ENCODE measurements at regions not wholly inside any gene's neighbourhood (a gene's known extent, or its start where the extent isn't known, plus 50 kb on each side); places are given as distances from the start of the nearest gene placed in this dataset.

DNA sequence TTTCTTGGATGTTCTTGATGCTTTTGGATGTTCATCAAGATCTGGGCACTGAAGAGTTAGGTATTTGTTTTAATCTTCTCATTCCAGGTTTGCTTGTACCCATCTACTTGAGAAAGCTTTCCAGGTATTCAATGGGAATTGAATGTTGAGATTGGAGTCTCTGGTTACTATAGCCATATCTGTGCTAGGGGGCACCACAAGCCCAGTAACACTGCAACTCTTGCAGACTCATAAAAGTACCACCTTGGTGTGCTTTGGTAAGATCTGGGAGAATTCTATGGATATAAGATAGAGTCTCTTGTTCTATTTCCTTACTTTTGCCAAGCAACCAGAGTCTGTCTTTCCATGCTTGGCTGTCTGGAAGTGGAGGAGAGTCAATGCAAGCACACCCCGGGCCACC is 518.9 kb upstream of the VRK2 start:
- no peak for DNase-seq

DNA sequence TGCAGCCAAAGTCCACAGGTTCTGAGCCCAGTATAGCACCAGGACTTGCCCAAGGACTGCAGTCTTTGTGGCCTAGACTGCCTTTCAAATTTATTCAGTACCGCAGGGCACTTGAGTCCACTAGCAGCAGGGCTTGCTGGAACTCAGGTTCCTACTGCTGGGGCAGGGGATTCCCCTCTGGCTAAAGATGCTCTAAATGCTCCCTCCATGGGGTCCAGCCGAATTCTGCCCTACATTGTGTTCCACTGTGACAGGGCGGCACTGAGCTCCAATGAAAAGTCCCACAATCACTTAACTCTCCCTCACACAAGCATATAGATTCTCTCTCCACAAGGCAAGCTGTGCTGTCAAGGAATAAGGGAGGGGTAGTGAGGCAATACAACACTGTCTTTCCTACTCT is 518.1 kb upstream of the VRK2 start:
- DNase-seq = no peak

DNA sequence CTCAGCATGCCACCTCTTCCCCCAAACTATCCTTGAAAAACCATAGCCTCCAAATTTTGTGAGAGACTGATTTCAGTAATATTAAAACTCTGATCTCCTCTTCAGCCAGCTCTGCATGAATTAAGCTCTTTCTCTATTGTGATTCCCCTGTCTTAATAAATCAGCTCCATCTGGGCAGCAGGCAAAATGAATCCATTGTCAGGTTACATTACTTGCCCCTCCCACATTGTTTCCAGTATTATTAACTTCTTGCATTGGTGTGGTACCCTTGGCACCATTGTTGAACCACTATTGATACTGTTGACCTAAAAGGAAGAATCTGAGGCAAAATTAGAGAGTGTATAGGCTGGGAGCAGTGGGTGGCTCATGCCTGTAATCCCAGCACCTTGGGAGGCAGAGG is 512.2 kb upstream of the VRK2 start:
- no peak for DNase-seq

DNA sequence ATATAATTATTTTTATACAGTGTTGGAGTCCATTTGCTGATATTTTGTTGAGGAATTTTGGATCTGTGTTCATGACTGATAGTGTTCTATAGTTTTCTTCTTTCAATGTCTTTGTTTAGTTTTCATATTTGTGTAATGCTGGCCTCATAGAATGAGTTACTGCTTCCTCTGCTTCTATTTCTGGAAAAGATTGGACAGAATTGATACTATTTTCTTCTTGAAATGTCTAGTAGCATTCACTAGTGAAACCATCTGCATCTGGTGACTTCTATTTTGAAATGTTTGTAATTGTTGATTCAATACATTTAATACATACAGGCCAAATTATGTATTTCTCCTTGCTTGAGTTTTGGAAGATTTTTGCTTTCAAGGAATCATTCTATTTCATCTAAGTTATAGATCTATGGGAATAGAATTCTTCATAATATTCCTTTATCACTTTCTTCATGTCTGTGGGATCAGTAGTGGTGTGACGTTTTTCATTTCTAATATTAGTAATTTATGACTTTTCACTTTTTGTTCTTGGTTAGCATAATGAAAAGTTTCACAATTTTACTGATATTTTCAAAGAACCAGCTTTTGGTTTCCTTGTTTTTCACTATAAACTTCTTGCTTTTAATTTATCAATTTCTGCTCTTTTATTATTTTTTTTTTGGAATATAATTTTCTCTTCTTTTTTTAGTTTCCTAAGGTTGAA is 509.9 kb upstream of the VRK2 start:
- no peak for DNase-seq

DNA sequence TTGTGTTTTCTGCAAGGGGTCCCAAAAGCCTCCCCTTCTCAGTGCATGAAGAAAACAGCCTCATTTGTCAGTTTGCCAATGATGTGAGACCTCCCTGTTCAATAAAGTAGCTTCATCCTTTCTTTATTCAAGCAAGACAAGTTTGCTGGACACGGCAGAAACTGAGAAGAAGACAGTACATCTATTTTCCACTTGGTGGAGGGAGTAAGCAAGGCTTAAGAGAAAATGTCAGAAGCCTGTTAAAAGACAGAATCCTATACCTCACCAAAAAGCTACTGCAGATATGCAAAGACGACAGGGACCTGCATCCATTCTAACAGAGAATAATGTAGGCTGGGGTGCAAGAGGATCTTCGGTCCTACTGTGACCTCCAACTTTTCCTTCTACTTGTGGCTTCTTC is 506.8 kb upstream of the VRK2 start:
- no peak for DNase-seq

DNA sequence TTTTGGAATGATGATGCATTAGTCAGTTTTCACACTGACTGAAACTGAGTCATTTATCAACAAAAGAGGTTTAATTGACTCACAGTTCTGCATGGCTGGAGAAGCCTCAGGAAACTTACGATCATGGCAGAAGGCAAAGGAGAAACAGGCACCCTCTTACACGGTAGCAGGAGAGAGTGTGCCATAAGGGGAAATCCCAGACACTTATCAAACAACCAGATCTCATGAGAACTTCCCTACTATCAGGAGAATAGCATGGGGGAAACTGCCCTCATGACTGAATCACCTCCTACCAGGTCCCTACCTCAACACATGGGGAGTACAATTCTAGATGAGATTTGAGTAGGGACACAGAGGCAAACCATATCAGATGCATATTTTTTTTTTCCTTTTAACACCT is 504.5 kb upstream of the VRK2 start:
- no peak for DNase-seq

DNA sequence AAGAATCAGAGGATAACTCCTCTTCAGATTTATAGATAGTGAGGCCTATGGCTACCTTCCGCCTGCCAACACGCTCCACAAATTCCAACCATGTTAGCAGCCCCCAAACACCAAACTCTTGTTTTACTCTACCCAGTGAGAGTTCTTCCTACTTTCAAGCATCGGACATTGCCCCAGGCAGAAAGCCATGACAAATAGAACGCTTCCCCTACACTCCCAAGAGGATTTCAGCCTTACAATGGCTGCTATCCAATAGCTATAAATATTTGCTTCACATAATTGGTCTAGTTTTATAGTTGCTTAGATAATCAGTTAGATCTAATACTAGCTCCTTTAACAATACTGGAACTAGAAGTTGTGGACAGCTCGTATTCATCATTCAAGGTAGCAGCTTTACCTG is 503.4 kb upstream of the VRK2 start:
- DNase-seq = no peak

DNA sequence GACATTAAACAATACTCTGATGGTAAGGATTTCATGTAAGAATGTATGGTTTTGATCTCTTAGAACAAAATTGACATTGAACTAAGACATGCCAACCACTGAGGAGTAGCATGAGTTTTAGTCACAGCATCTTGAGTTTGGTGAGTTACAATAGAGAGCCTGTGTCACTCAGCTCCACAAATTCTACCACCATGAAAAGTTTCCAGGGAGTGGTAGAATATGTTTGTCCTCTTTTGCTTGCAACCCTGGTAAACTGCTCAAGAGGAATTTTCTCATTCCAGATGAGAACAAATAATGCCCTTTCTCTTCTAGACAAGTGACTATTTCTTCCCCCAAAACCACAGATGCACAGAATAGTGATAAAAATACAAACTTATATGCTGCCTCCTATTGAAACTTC is 502.0 kb upstream of the VRK2 start:
- DNase-seq = no peak

DNA sequence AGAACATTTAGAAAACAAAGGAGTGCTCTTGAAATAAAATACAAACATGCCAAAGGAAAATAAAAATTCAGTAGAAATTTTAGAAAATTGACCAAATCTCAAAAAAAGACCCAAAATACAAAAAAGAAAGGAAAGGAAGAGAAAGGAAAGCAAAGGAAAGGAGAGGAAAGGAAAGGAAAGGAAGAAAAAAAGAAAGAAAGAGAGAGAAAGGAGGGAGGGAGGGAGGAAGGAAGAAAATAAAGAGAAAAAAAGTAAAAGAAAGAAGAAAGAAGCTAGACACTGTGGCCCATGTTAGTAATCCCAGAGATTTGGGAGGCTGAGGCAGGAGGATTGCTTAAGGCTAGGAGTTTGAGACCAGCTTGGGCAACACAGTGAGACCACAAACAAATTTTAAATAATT is 500.1 kb upstream of the VRK2 start:
- no peak for DNase-seq

DNA sequence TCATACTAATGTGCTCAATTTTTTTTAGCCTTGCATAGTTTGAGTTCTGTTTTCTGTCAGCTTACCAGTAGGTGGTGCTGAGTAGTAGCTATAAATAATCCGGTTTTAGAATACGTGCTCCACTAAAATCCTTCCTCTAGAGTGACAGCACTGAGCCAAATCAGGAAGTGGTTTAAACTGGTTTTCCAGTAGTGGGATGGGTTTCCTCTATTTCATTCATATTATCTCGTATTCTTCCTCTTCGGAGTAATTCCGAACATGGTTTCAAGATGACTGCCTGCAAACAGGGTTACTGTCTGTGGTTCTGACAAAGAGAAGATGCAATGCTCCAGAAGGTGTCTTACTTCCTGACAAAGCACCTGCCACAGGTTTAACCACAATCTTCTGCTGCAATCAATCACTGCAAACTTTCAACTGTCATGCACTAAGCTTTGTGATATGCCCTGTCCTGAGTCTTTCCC is 496.9 kb upstream of the VRK2 start:
- DNase-seq = peak; percentile 34

DNA sequence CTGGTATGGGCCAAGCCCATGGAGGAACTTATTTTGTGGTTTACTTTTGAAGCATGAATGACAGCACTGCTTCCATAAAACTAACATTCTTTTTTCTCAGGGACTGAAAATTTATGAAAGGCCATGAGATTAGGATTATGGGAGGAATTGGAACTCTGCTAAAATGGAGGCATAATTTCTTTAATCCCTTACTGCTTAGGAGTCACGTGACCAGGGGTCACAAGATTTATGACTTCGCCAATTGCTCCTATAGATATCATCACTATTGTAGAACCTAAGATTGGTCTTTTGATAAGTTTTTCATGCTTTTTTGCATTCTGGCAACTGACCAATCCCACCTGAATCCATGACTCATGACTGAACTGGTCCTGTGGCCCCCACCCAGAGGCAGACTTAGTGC is 495.7 kb upstream of the VRK2 start:
- no peak for DNase-seq

DNA sequence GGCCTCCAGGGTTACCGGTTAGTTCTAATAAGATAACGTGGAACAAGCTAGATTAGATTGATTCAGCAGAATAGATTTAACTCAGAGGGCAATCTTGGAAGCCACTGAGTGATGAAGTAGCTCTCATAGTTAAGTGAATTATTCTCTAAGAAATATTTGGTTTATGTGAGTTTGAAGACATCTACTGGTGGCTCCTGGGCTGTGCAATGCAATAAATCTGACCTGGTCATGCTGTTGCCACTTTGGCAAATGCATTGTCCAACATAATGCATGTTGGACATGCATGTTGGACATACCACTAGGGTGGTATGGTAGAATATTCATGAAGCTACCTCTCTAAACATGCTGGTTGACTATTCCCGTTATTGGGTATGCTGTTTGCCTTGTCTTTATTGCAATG is 493.7 kb upstream of the VRK2 start:
- DNase-seq = no peak

DNA sequence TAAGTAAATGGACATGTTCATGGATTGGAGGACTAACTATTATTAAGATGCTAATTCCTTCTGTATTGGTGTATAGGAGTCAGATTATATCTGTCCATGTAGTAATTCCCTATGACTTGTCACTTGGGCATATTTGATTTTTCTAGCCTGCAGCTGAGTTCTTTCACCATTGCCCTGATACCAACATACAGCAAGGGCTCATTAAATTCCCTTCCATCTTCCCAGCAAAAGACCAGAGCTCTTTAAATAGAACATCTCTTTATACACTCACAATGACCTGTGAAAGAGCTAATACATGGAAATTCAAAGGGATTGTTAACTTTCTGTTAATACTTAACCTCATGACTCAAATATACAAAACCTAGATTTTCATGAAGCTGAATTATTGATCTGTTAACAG is 492.3 kb upstream of the VRK2 start:
- DNase-seq = no peak

DNA sequence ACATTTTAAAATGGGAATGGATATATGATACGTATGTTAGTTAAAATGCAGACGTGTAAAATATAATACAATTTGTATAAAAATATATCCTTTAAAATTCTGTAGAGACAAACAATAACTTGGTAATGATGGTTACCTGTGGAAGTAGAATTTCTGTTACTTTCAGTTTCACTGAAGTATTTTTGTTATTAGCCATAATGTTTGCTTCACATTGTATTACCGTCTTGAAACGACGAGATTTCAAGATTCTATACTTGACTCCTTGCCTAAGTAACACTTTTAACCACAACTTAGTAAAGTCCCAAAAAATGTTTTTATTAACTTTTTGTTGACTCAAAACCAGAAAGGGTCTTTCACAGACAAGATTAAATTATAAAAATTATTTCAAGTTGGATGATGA is 488.3 kb upstream of the VRK2 start:
- DNase-seq = no peak

DNA sequence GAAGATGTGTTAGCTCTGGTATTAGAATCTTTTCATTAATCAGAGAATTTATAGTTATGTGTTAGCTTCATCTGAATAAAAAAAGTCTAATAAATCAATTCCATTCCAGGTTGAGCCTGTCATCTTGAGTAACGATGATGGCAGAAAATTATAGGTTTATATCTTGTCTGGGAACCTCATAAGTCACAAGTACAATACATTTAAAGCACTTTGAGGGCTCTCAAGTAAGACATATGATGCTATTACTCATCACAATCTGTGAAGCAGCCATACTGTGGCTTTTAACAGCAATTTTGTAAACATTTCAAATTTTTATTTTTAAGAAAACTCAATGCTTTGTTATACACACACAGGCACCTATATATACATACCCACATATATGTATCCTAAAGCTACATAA is 484.1 kb upstream of the VRK2 start:
- DNase-seq = no peak

DNA sequence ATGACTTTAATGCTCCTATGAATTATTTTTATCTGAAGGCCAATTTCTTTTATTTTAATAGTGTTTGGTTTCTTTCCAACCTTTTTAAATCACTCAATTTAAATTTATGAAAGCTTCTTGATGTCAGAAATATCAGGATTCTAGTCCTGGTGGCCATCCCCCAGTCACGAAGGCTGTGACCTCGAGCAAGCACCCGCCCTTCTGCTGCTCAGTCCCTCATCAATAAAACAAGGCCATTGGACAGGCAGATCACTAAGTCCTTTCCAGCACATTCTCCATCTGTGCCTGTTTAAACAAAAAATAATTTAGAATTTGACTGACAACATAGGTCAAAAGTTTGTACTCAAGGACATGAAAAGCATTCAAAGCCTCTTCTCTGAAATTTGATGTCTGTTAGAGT is 483.6 kb upstream of the VRK2 start:
- DNase-seq = no peak

DNA sequence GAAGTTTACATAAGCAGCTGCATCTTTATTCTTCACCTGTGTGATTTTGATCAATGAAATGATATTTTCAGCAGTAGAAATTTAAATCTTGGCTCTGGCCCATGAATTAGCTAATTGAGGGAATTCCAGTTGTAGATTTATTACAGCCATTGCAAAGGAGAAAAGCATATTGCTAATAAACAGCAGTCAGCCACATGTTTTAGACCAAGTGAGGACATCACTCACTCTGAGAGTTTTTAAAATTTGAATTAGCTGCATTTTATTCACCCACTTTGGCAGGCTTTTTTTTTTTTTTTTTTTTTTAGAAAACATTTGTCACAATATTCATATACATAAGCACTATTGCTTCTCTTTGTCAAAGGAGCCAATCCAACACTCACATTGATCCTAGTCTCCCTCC is 479.4 kb upstream of the VRK2 start:
- DNase-seq = no peak

DNA sequence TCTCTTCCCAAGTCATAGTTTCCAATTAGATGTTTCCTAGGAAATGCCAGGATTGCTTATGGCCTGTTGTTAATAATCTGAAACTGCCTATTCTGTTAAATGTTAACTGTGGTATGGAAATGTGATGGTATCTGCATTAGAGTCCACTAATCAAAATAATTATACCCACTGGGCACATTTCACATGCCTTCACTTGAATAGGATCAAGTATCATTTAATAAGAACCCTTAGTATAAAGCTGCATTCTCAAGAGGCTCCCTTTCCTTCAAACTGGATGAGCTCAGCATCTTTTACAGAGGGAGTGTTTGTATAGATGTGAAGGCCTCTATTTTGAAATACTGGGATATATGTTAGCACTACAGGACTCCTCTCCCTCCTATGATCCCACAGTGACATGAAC is 477.2 kb upstream of the VRK2 start:
- no peak for DNase-seq

DNA sequence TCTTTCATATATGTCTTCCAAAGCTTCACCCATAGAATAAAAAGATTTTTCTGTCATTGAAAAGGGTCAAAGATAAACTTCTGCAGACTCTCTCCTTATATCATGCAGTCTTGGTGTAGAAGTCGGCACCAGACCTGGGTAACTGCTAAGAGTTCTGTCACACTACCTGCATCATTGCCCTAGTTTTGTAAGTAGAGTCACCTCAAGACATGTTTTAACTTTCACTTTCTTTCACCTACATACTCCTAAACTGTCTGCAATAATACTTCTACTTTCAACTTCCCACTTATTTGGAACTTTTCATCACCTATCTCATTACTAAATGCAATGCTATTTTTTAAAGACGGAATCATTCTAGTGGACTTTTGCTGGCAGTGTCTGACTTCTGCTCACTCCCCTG is 475.6 kb upstream of the VRK2 start:
- no peak for DNase-seq

DNA sequence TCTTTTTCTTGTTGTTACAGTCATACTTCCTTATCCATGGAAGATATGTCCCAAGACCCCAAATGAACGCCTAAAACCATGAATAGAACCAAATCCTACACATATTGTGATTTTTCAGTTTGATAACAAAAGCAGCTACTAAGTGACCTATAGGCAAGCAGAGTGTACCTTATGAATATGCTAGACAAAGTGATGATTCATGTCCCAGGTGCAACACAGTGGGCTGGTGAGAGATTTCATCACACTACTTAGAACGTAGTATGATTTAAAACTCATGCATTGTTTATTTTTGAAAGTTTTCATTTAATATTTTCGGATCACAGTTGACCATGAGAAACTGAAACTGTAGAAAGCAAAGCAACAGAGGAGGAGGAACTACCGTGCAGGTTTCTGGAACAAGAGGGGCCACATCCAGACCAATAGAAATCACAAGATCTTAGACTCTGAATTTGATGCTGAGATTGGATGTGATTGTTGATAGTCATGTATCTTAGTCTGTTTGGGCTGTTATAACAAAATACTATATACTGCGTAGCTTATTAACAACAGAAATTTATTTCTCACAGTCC is 470.8 kb upstream of the VRK2 start:
- no peak for DNase-seq

DNA sequence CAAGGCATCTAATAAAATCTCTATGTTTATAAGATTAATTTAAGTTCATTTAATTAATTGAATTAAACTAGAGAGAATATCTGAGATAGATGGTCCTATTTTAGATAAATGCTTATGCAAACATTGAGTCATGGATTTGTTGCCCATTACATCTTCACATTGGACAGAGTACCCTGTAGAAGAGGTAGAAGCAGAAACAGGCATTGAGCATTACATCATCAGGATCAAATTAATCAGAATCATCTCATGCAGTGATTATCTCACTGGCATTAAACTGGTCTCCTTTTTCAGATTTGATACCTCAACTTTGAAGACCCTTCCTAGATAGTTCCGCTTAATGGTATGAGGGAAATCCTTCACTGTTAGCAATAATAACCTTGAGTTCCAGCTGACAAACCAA is 469.6 kb upstream of the VRK2 start:
- no peak for DNase-seq

DNA sequence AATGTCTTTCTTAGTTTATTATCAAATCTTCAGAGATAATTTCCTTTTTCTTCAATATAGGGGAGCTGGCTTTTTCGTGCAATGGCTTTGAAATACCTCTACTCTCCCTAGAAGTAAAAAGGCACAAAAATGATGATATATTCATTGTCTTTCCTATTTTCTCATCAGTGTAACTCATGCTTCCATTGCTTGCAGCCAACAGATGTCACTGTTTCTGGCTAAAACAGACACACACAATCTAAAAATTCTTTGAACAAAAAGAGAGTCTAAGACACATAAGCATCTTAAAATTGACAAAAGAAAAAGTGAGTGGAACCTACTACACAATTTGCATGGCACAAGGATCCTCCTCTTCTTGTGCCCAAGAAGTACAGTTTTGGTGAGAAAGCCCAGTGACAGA is 448.7 kb upstream of the VRK2 start:
- DNase-seq = no peak

DNA sequence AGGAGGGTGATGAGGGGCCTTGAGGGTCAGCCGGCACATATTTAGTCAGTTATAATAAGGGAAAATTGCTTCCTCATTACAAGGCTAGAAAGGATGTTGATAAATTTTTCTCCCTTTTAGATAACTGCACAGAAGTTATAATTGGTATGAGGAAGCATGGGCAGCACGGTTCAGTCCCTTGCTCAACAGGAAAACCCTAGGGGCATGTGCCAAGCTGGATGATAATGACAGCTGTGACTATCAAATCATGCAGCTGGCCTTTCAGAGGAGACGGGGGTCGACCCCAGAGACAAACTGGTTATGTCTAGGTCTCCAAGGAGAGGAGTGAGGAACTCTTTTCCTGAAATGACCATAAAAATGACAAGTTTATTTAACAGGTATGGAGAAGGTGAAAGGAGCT is 448.1 kb upstream of the VRK2 start:
- no peak for DNase-seq

DNA sequence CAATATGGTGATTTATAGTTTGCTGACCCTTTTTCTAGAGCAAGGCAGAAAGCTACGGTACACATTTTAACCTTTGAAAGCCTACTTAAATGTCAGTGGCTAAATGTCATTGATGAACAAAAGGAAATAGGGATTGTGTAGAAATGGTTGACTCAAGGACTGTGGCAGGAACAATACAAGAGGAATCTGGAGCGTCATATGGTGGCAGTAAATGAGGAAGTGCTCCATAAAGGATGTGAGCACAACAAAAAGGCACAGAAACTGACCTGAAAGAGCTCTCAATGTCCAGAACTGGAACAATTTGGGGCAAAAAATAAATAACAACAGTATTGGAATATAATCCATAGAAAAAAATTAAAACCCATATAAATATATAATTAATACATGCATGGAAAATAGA is 443.9 kb upstream of the VRK2 start:
- no peak for DNase-seq

DNA sequence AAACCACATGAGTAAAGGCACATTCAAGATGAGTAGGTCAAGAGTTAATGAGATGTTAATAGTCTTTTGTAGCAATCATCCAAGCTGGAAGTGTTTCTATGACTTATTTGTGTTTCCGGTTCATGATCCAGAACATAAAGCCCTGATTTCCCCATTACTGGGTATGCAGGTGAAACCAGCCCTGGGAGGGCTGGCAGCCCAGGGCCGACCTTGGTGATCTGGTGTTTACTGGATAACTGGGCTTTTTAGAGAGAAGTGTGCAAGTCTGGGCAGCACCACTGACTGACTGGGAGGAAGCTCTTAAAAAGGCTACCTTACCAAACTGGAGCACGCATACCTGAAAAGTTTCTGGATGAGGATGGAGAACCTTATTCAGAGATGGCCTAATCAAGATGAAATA is 431.6 kb upstream of the VRK2 start:
- DNase-seq = no peak
